22Rv1 (cell line): ENCODE measurements at regions not wholly inside any gene's neighbourhood (a gene's known extent, or its start where the extent isn't known, plus 50 kb on each side); places are given as distances from the start of the nearest gene placed in this dataset.

Experiments used
- H3K27ac ChIP-seq: fragments of 450-650 bp; 2 replicates; pipeline ENCODE4 v1.5.1; 2017
- CTCF ChIP-seq: fragments of 450-650 bp; IDR thresholded peaks from 2 replicates; pipeline ENCODE4 v1.5.1; 2017; ENCODE audit warnings: mild to moderate bottlenecking
- ZFX ChIP-seq: fragments of 450-650 bp; IDR thresholded peaks from 2 replicates; pipeline ENCODE4 v1.6.1; 2017; ENCODE audit warnings: antibody characterized with exemption, borderline replicate concordance

GRCh38 chr21:28215214-28215954 lies 777.3 kb downstream of the LTN1 start:
- H3K27ac ChIP-seq, result no peak overlapping the region
- no peak for TF ChIP-seq ZFX
- no peak for TF ChIP-seq CTCF

- no peak for TF ChIP-seq ZFX
- TF ChIP-seq CTCF, result no peak
- H3K27ac ChIP-seq, result no peak overlapping the region
Measured at GRCh38 chr21:28214786-28215185, 777.9 kb downstream of the LTN1 start.

- no peak for TF ChIP-seq CTCF
- TF ChIP-seq ZFX, result no peak
Measured at GRCh38 chr21:28213261-28213660, 779.4 kb downstream of the LTN1 start.

GRCh38 chr21:28212061-28212460 lies 780.6 kb downstream of the LTN1 start:
- no peak overlapping the region for H3K27ac ChIP-seq
- TF ChIP-seq CTCF (no peak), ZFX (no peak)

More at GRCh38 chr21:28213261-28213660, 779.4 kb downstream of the LTN1 start:
- no peak overlapping the region for H3K27ac ChIP-seq

- H3K27ac ChIP-seq, result no peak overlapping the region
- TF ChIP-seq ZFX (no peak), CTCF (no peak)
Measured at GRCh38 chr21:28207436-28208173, 785.1 kb downstream of the LTN1 start.

GRCh38 chr21:28200726-28201125 lies 792.0 kb downstream of the LTN1 start:
- no peak overlapping the region for H3K27ac ChIP-seq
- TF ChIP-seq ZFX (no peak), CTCF (no peak)

GRCh38 chr21:28196981-28197380 lies 795.7 kb downstream of the LTN1 start:
- TF ChIP-seq CTCF (no peak), ZFX (no peak)

More at GRCh38 chr21:28196981-28197380, 795.7 kb downstream of the LTN1 start:
- H3K27ac ChIP-seq, result no peak overlapping the region
